GM12878 (cell line): ENCODE measurements at regions not wholly inside any gene's neighbourhood (a gene's known extent, or its start where the extent isn't known, plus 50 kb on each side); places are given as distances from the start of the nearest gene placed in this dataset.

Experiments
- ATF2 ChIP-seq: IDR thresholded peaks from 2 replicates; pipeline ENCODE4 v1.6.1; 2012; ENCODE audit warnings: low read length, inconsistent platforms
- BRCA1 ChIP-seq: IDR thresholded peaks from 2 replicates; pipeline ENCODE4 v1.6.1; 2011; ENCODE audit warnings: low read depth, low read length, improper control_type of control experiment
- CTCF ChIP-seq, 3 experiments: IDR thresholded peaks in 2 of 3; conservative IDR thresholded peaks in 1 of 3; 2 replicates each; pipeline ENCODE4 v1.5.1; 2011; ENCODE audit warnings: low read depth in 3 of 3, low read length in 3 of 3, mild to moderate bottlenecking in 3 of 3, control low read depth in 2 of 3, moderate library complexity in 2 of 3, inconsistent platforms in 1 of 3, mixed read lengths in 1 of 3; ENCODE audit not compliant: control insufficient read depth in 2 of 3, insufficient read depth in 1 of 3; ENCODE audit errors: extremely low read depth in 1 of 3
- EED ChIP-seq: sonication (generic); IDR thresholded peaks from 2 replicates; pipeline ENCODE4 v1.6.1; 2016; ENCODE audit warnings: antibody characterized with exemption, low read depth
- PML ChIP-seq: IDR thresholded peaks from 2 replicates; pipeline ENCODE4 v1.6.1; 2012; ENCODE audit warnings: low read length, inconsistent platforms
- TARDBP ChIP-seq: IDR thresholded peaks from 2 replicates; pipeline ENCODE4 v1.6.1; 2016; ENCODE audit warnings: borderline replicate concordance

GRCh38 chr9:106581973-106582372 is 281.0 kb upstream of the ZNF462 start:
- TF ChIP-seq CTCF (IDR thresholded peaks at IDR 0.05 in 2 of 3, conservative IDR thresholded peaks at IDR 0.05 in 1 of 3; ENCODE audit: control insufficient read depth in 2 of 3, extremely low read depth in 1 of 3, insufficient read depth in 1 of 3, low read depth in 3 of 3, low read length in 3 of 3) = no peak
- TF ChIP-seq TARDBP = no peak
- TF ChIP-seq BRCA1 = no peak
- no peak for TF ChIP-seq PML
- no peak for TF ChIP-seq EED
- no peak for TF ChIP-seq ATF2
